ENCODE measurements at regions not wholly inside any gene's neighbourhood (a gene's known extent, or its start where the extent isn't known, plus 50 kb on each side); places are given as distances from the start of the nearest gene placed in this dataset.
A peak's percentile ranks its signal among the peaks of the same experiment; 100 is the strongest.

- Histone ChIP-seq H3K9ac (ENCODE audit: low read length) (no peak overlapping the region), H3K23ac (ENCODE audit: low read length) (no peak overlapping the region), H2AK5ac (ENCODE audit: low read length) (peak overlapping the region; percentile 1), H4K12ac (ENCODE audit: low read depth, low read length) (no peak overlapping the region), H3K79me1 (ENCODE audit: low read length) (no peaks in the 10 kb centered on the region), H3K18ac (ENCODE audit: low read length) (no peak overlapping the region), H2BK5ac (ENCODE audit: low read depth, low read length, poor library complexity) (no peak overlapping the region), H2BK12ac (ENCODE audit: low read length) (peak overlapping the region; percentile 29), H3K27ac (ENCODE audit: low read depth, low read length) (no peak overlapping the region), H4K91ac (ENCODE audit: low read depth, low read length) (peak overlapping the region; percentile 1), H2BK120ac (ENCODE audit: insufficient read depth, low read length, poor library complexity) (no peak overlapping the region), H2AFZ (ENCODE audit: insufficient read depth, low read length, poor library complexity) (no peak overlapping the region), H3K14ac (ENCODE audit: low read length) (peak overlapping the region; percentile 35), H3K27me3 (ENCODE audit: insufficient read depth, low read length) (peaks cover 2% of the 10 kb centered on the region), H3K9me3 (ENCODE audit: insufficient read depth, low read depth, low read length) (peaks cover 4% of the 10 kb centered on the region), H3K4me2 (ENCODE audit: low read length) (no peak overlapping the region), H3K4ac (ENCODE audit: low read depth, low read length) (no peak overlapping the region), H3K4me3 (ENCODE audit: low read depth, low read length) (no peak overlapping the region), H3K4me1 (ENCODE audit: control insufficient read depth in 1 of 2, insufficient read depth in 2 of 2, low read length in 2 of 2) (no peaks in the 10 kb centered on the region), H3K36me3 (ENCODE audit: control insufficient read depth in 1 of 2, insufficient read depth in 2 of 2, low read length in 2 of 2) (no peaks in the 10 kb centered on the region), H4K8ac (ENCODE audit: low read depth, low read length) (no peak overlapping the region), H3K79me2 (ENCODE audit: control insufficient read depth, insufficient read depth, low read length, poor library complexity) (no peaks in the 10 kb centered on the region)
- no peak for DNase-seq
- no CpG with 5 or more reads among the region's 21 CpGs for WGBS (ENCODE audit: extremely low coverage, insufficient coverage, insufficient read length)
These were observed 57.0 kb upstream of the LMX1B start for GRCh38 chr9:126556560-126557250.

GRCh38 chr9:126558051-126558665, 55.6 kb upstream of the LMX1B start:
- Histone ChIP-seq H3K4me2 (ENCODE audit: low read length) (no peak overlapping the region), H2BK120ac (ENCODE audit: insufficient read depth, low read length, poor library complexity) (no peak overlapping the region), H4K8ac (ENCODE audit: low read depth, low read length) (no peak overlapping the region), H3K9me3 (ENCODE audit: insufficient read depth, low read depth, low read length) (peaks cover 4% of the 10 kb centered on the region), H3K79me2 (ENCODE audit: control insufficient read depth, insufficient read depth, low read length, poor library complexity) (no peaks in the 10 kb centered on the region), H2BK5ac (ENCODE audit: low read depth, low read length, poor library complexity) (no peak overlapping the region), H3K4me1 (ENCODE audit: control insufficient read depth in 1 of 2, insufficient read depth in 2 of 2, low read length in 2 of 2) (no peaks in the 10 kb centered on the region), H3K14ac (ENCODE audit: low read length) (no peak overlapping the region), H3K27ac (ENCODE audit: low read depth, low read length) (no peak overlapping the region), H2AFZ (ENCODE audit: insufficient read depth, low read length, poor library complexity) (no peak overlapping the region), H3K36me3 (ENCODE audit: control insufficient read depth in 1 of 2, insufficient read depth in 2 of 2, low read length in 2 of 2) (no peaks in the 10 kb centered on the region), H3K23ac (ENCODE audit: low read length) (peak overlapping the region; percentile 29), H2BK12ac (ENCODE audit: low read length) (no peak overlapping the region), H2AK5ac (ENCODE audit: low read length) (no peak overlapping the region), H4K12ac (ENCODE audit: low read depth, low read length) (no peak overlapping the region), H3K79me1 (ENCODE audit: low read length) (no peaks in the 10 kb centered on the region), H3K4me3 (ENCODE audit: low read depth, low read length) (no peak overlapping the region), H3K18ac (ENCODE audit: low read length) (no peak overlapping the region), H3K9ac (ENCODE audit: low read length) (no peak overlapping the region), H3K4ac (ENCODE audit: low read depth, low read length) (no peak overlapping the region), H4K91ac (ENCODE audit: low read depth, low read length) (no peak overlapping the region), H3K27me3 (ENCODE audit: insufficient read depth, low read length) (peaks cover 2% of the 10 kb centered on the region)
- peak; percentile 54 to 82 for DNase-seq
- no CpG with 5 or more reads among the region's 6 CpGs for WGBS (ENCODE audit: extremely low coverage, insufficient coverage, insufficient read length)

GRCh38 chr9:126559296-126559695, 54.4 kb upstream of the LMX1B start:
- DNase-seq, result no peak
- Histone ChIP-seq H2AFZ (ENCODE audit: insufficient read depth, low read length, poor library complexity) (no peak overlapping the region), H3K79me2 (ENCODE audit: control insufficient read depth, insufficient read depth, low read length, poor library complexity) (no peaks in the 10 kb centered on the region), H3K9ac (ENCODE audit: low read length) (no peak overlapping the region), H3K23ac (ENCODE audit: low read length) (no peak overlapping the region), H3K79me1 (ENCODE audit: low read length) (no peaks in the 10 kb centered on the region), H2BK5ac (ENCODE audit: low read depth, low read length, poor library complexity) (no peak overlapping the region), H3K27me3 (ENCODE audit: insufficient read depth, low read length) (peaks cover 2% of the 10 kb centered on the region), H3K27ac (ENCODE audit: low read depth, low read length) (no peak overlapping the region), H2BK120ac (ENCODE audit: insufficient read depth, low read length, poor library complexity) (no peak overlapping the region), H2BK12ac (ENCODE audit: low read length) (no peak overlapping the region), H4K91ac (ENCODE audit: low read depth, low read length) (no peak overlapping the region), H3K36me3 (ENCODE audit: control insufficient read depth in 1 of 2, insufficient read depth in 2 of 2, low read length in 2 of 2) (no peaks in the 10 kb centered on the region), H3K4me3 (ENCODE audit: low read depth, low read length) (no peak overlapping the region), H2AK5ac (ENCODE audit: low read length) (no peak overlapping the region), H4K8ac (ENCODE audit: low read depth, low read length) (no peak overlapping the region), H3K9me3 (ENCODE audit: insufficient read depth, low read depth, low read length) (peaks cover 4% of the 10 kb centered on the region), H4K12ac (ENCODE audit: low read depth, low read length) (no peak overlapping the region), H3K4ac (ENCODE audit: low read depth, low read length) (no peak overlapping the region), H3K14ac (ENCODE audit: low read length) (no peak overlapping the region), H3K4me2 (ENCODE audit: low read length) (no peak overlapping the region), H3K18ac (ENCODE audit: low read length) (no peak overlapping the region), H3K4me1 (ENCODE audit: control insufficient read depth in 1 of 2, insufficient read depth in 2 of 2, low read length in 2 of 2) (peaks cover 3 to 7% of the 10 kb centered on the region in 2 experiments)
- WGBS (ENCODE audit: extremely low coverage, insufficient coverage, insufficient read length), result no CpG with 5 or more reads among the region's 2 CpGs

- Histone ChIP-seq H3K14ac (ENCODE audit: low read length) (no peak overlapping the region), H3K27ac (ENCODE audit: low read depth, low read length) (no peak overlapping the region), H4K8ac (ENCODE audit: low read depth, low read length) (no peak overlapping the region)
These were observed 52.1 kb upstream of the LMX1B start for GRCh38 chr9:126561582-126561981.

More at GRCh38 chr9:126561582-126561981, 52.1 kb upstream of the LMX1B start:
- H3K4me1 ChIP-seq (ENCODE audit: control insufficient read depth in 1 of 2, insufficient read depth in 2 of 2, low read length in 2 of 2), result peaks cover 3 to 10% of the 10 kb centered on the region in 2 experiments
- no peak overlapping the region for H3K4me2 ChIP-seq (ENCODE audit: low read length)
- no peaks in the 10 kb centered on the region for H3K79me1 ChIP-seq (ENCODE audit: low read length)
- no peak overlapping the region for H4K12ac ChIP-seq (ENCODE audit: low read depth, low read length)
- no peaks in the 10 kb centered on the region for H3K36me3 ChIP-seq (ENCODE audit: control insufficient read depth in 1 of 2, insufficient read depth in 2 of 2, low read length in 2 of 2)
- peaks cover 3% of the 10 kb centered on the region for H3K9me3 ChIP-seq (ENCODE audit: insufficient read depth, low read depth, low read length)
- H3K4ac ChIP-seq (ENCODE audit: low read depth, low read length), result no peak overlapping the region
- no peak overlapping the region for H3K4me3 ChIP-seq (ENCODE audit: low read depth, low read length)
- peaks cover 2% of the 10 kb centered on the region for H3K27me3 ChIP-seq (ENCODE audit: insufficient read depth, low read length)
- no peak overlapping the region for H2AFZ ChIP-seq (ENCODE audit: insufficient read depth, low read length, poor library complexity)
- no peaks in the 10 kb centered on the region for H3K79me2 ChIP-seq (ENCODE audit: control insufficient read depth, insufficient read depth, low read length, poor library complexity)
- H2AK5ac ChIP-seq (ENCODE audit: low read length), result no peak overlapping the region
- H2BK12ac ChIP-seq (ENCODE audit: low read length), result no peak overlapping the region
- no peak overlapping the region for H3K18ac ChIP-seq (ENCODE audit: low read length)
- H3K9ac ChIP-seq (ENCODE audit: low read length), result no peak overlapping the region
- H2BK120ac ChIP-seq (ENCODE audit: insufficient read depth, low read length, poor library complexity), result no peak overlapping the region
- H3K23ac ChIP-seq (ENCODE audit: low read length), result no peak overlapping the region
- no CpG with 5 or more reads among the region's 9 CpGs for WGBS (ENCODE audit: extremely low coverage, insufficient coverage, insufficient read length)
- no peak overlapping the region for H2BK5ac ChIP-seq (ENCODE audit: low read depth, low read length, poor library complexity)
- no peak overlapping the region for H4K91ac ChIP-seq (ENCODE audit: low read depth, low read length)
- no peak for DNase-seq
